GM04503 (cell line): ENCODE measurements at regions not wholly inside any gene's neighbourhood (a gene's known extent, or its start where the extent isn't known, plus 50 kb on each side); places are given as distances from the start of the nearest gene placed in this dataset.
"Not testable (repeated sequence)": the region's sequence is repeated elsewhere in the genome, so short reads cannot be mapped to it uniquely, and the experiment has no call there.

ENCODE experiments used
- DNase-seq: peaks from one replicate; pipeline ENCODE4 v3.0.0-alpha.2; 2012; ENCODE audit warnings: low read depth

DNA sequence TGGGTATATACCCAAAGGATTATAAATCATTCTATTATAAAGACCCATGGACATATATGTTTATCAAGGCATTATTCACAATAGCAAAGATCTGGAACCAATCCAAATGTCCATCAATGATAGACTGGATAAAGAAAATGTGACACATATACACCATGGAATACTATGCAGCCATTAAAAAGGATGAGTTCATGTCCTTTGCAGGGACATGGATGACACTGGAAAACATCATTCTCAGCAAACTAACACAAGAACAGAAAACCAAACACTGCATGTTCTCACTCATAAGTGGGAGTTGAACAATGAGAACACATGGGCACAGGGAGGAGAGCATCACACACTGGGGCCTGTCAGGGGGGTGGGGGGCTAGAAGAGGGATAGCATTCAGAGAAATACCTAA, 136.9 kb upstream of the ST8SIA4 start:
- DNase-seq, result not testable (repeated sequence)

DNA sequence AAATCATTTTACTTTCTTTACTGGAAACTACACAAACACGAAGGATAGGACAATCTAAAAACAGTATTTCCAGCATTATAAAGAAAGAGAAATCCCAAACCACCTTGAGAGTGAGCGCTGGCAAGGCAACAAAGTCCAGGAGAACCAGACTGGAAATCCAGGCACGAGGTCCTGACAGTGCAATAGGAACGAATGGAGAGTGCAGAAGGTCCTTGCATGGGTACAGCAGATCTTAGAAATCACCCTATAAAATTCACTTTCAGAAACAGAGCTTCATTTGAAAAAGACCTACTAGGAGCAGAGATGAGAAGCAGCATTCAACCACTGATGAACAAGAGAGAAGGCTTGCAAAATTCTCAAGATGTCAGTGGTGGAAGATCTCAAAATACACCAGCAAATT, 133.7 kb upstream of the ST8SIA4 start:
- DNase-seq, result no peak

DNA sequence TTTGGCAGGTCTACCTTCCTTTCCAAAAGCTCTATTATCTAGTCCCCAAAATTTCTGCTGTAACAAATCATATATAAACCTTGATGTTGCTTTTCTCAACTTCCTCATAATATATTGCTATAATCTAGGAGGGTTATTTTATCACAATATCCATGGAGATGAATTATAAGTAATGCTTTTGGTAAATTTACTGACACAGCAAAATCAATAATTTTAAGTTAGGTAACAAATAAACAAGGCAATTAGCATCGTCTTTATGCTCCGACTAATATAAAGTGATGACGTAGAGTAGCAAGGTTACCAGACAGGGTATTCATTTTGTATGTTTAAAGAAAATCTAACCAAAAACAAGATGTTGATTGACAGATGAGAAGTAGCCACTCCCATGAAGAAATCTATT, 132.3 kb upstream of the ST8SIA4 start:
- no peak for DNase-seq

DNA sequence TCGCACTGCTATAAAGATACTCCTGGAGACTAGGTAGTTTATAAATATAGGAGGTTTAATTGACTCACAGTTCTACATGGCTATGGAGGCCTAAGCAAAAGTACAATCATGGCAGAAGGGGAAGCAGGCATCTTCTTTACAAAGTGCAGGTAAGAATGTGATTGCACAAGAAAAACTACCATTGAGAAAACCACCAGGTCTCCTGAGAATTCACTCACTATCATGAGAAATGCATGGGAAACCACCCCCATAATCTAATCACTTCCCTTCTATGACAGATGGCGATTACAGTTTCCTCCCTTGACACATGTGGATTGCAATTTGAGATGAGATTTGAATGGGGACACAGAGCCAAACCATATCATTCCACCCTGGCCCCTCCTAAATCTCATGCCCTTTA, 121.2 kb upstream of the ST8SIA4 start:
- no peak for DNase-seq

DNA sequence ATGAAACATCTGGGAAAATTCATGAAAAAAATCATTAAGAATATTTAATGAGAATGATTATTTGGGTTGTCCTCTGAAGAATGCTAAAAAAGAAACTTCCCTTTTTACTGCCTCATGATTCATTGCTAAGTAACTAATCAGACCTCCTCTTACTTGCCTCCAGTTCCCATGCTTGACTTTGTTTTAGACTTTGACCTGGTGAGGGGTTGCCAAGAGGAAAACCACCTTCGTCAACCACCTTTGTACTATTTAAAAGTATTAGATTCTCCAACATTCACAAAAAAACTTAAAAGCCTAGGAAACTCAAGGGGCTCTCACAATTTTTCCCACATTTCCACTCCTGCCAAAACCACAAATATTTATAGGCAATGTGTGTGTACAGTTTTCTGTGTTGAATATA, 115.2 kb upstream of the ST8SIA4 start:
- DNase-seq, result no peak

DNA sequence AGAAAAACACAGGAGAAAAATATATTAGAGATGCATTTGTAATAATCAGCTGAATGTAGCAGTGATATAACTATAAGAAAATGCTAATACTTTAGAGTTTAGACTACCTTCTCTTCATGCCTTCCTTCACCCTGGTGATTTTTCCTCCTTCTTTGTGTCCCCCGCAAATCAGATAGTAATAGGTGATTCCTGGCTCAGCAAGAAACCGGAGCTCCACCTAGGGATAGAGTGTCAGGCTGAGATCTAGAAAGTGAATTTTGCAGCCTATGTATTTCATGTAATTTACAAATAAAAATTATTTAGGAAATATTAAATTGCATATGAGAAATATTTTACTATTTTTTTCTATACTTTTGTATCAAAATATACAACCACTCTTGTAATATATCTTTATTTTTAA, 109.8 kb upstream of the ST8SIA4 start:
- DNase-seq, result no peak

DNA sequence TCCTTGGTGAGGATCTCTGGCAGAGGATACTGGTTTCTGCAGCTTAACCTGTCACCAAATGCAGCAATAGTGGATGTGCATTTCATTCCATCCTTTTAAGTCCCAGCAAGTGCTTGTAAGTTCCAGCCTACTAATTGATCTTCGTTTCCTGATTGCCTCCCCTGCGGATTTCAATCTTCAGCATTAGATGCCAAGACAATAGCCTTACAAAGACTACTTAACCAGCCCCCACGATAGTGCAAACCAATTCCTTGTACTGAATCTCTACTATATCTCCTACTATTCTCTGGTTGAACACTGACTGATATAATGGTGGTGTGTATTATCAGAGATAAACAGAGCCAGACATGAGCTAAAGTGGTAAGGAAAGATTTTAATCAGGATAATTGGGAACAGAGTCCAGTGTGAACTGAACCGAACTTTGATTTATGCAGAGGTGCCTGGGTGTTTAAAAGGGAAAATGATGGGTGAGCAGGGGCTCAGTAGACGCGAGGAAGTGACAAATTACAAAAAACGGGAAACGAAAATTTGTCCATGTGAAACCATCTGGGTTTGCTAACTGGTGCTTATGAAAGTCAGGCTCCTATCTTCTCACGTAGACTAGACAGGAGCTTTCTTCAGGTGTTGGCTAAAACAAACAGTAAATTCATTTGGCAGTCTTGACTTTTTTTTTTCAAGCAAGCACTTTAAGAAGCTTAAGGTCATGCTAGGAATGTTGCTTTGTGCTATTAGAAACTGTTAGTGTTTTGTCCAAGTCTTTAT, 106.9 kb upstream of the ST8SIA4 start:
- DNase-seq, result no peak

DNA sequence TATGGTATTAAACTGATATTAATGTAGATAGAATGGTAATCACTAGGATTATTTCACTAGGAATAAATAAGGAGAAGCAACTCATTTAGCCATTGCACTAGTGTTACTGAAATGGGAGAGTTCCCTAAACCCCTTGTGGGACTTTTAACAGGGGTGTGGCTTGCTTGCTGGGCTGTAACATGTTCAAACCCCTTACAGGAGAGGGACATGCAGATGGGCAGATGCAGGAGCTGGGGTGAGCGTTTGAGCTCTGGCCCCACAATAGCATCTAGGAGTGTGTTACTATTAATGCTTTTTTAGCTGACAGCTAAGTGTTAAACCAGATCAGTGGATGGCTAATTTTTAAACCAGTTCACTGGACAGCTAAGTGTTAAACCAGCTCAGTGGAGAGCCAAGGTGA, 89.3 kb upstream of the ST8SIA4 start:
- no peak for DNase-seq

DNA sequence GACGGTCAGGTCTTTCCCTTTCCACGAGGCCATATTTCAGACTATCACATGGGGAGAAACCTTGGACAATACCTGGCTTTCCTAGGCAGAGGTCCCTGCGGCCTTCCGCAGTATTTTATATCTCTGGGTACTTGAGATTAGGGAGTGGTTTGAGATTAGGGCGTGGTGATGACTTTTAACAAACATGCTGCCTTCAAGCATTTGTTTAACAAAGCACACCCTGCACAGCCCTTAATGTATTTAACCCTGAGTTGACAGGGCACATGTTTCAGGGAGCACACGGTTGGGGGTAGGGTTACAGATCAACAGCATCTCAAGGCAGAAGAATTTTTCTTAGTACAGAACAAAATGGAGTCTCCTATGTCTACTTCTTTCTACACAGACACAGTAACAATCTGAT, 80.5 kb upstream of the ST8SIA4 start:
- DNase-seq, result not testable (repeated sequence)

DNA sequence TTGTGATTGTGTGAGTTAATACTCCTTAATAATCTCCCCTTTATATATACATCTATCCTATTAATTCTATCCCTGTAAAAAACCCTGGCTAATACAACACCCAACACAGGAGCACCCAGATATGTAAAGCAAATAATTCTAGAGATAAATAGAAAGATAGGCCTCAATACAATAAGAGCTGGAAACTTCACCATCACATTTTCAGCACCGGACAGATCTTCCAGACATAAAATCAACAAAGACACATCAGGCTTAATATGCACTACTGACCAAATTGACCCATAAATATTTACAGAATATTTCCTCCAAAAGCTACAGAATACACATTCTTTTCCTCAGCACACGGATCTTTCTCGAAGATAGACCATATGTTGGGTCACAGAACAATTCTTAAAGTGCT, 71.0 kb upstream of the ST8SIA4 start:
- no peak for DNase-seq

DNA sequence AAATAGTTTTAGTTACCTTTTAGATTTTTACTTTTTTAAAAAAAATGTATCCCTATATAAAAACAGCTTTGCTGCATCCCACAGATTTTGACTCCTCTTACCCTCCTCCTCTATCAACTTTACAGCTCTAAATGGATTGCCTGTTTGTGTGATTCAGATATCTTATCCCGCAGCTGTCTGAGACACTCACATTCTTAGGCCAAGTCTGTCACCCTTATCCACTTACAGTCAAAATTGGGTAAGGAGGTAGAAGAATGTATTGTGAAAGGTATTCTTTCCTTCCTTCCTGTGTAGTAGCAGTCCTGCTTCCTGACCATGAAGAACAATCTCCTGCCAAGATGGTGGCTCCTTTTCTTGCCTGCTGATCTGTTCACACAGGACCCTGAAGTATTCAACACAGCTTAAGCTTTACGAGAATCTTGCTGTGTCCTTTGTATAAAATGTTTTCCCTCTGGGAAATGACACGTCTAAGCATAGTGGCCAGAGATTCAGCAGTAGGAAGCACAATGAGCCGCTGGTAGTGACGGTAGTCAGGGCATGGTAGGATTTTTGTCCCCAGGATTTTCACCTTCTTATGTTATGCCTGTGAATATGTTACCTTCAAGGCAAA, 67.7 kb upstream of the ST8SIA4 start:
- DNase-seq, result no peak

DNA sequence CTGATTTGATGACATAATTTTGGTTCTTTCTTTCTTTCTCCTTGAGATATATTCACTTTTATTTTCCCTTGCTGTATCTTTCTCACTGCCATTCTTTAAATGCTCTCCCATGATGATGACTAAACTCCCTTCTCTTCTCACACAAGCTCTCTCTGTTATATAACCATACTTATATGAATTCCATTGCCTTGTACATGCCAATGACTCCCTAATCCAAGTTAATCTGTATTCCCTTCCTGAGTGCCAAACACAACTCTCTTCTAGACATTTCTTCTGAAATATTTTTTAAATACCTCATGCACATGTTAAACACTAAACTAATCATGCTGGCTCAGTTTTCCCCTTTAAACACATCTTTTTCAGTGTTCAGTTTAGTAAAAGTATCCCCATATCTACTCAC, 62.2 kb upstream of the ST8SIA4 start:
- DNase-seq, result no peak
